ENCODE measurements at regions not wholly inside any gene's neighbourhood (a gene's known extent, or its start where the extent isn't known, plus 50 kb on each side); places are given as distances from the start of the nearest gene placed in this dataset.
"Not testable (repeated sequence)": the region's sequence is repeated elsewhere in the genome, so short reads cannot be mapped to it uniquely, and the experiment has no call there.

DNA sequence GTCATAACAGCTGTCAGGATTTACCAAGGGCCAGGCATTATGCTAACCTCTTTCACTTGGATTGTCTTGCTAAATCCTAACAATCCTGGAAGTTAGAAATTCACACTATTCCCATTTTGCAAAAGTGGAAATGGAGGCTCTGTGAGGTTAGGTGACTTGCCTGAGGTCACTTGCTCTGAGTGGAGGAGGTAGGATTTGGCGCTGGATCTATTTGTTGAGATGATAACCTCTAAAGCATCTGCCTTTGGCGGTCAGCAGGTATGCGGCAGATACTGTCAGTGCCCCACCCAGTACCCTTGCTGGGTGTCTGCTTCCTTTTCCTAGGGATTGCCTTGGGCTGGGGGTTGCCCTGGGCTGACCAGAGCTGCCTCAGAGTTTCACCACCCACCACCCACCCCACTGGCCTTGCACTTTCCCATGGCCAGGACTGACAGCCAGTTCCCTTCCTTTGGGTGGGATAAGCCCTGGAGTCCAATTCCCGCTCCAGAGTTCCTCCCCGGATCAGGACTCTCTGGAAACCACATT is 164.8 kb upstream of the MSX2 start:
- Histone ChIP-seq H3K9me3 (ENCODE audit: control insufficient read depth, low read length) (no peaks in the 10 kb centered on the region), H3K4me1 (ENCODE audit: control insufficient read depth, insufficient read depth, low read length) (no peaks in the 10 kb centered on the region), H3K36me3 (ENCODE audit: control insufficient read depth, insufficient read depth, low read length) (no peaks in the 10 kb centered on the region), H3K4me3 (ENCODE audit: low read length) (no peak overlapping the region), H3K27ac (ENCODE audit: low read depth, low read length) (no peak overlapping the region), H3K9ac (ENCODE audit: extremely low read depth, low read length, poor library complexity, severe bottlenecking) (no peak overlapping the region), H3K27me3 (ENCODE audit: control insufficient read depth, insufficient read depth, low read length, poor library complexity, severe bottlenecking) (peaks cover 5% of the 10 kb centered on the region)
- H3K27ac Mint-ChIP-seq, result no peak overlapping the region
- DNase-seq, result no peak
- 90 to 100% methylated on average over 4 to 5 of the region's 5 CpGs for WGBS, 2 experiments (ENCODE audit: insufficient coverage in 1 of 2, insufficient read length in 1 of 2)
- TF ChIP-seq, protein P1, sequence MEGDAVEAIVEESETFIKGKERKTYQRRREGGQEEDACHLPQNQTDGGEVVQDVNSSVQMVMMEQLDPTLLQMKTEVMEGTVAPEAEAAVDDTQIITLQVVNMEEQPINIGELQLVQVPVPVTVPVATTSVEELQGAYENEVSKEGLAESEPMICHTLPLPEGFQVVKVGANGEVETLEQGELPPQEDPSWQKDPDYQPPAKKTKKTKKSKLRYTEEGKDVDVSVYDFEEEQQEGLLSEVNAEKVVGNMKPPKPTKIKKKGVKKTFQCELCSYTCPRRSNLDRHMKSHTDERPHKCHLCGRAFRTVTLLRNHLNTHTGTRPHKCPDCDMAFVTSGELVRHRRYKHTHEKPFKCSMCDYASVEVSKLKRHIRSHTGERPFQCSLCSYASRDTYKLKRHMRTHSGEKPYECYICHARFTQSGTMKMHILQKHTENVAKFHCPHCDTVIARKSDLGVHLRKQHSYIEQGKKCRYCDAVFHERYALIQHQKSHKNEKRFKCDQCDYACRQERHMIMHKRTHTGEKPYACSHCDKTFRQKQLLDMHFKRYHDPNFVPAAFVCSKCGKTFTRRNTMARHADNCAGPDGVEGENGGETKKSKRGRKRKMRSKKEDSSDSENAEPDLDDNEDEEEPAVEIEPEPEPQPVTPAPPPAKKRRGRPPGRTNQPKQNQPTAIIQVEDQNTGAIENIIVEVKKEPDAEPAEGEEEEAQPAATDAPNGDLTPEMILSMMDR (conservative IDR thresholded peaks at IDR 0.05), result no peak
- no peak overlapping the region for H3K4me3 Mint-ChIP-seq
- peaks cover 3% of the 10 kb centered on the region for H3K9me3 Mint-ChIP-seq
- H3K27me3 Mint-ChIP-seq (ENCODE audit: insufficient read depth), result peaks cover 23% of the 10 kb centered on the region
- peaks cover 6% of the 10 kb centered on the region for H3K4me1 Mint-ChIP-seq
- no peaks in the 10 kb centered on the region for H3K36me3 Mint-ChIP-seq (ENCODE audit: low read depth)

DNA sequence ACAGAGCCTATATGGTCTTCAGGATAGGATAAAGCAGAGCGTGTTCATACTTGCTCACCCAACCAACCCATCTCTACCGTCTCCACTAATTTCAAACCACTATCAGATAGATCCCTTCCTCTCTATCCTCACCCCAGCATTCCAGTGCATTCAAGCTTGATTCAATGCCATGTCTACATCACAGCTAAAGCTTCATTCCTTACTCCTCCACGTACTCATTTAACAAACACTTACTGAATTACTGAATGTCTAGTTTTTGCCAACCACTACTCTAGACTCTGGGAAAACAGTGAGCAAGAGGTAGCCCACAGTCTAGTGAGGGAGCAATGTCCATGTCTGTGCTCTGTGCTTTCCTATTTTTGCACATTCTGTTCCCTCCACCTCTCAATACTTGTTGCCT is 163.5 kb upstream of the MSX2 start:
- 94 to 100% methylated on average over 1 to 3 of the region's 3 CpGs for WGBS, 2 experiments (ENCODE audit: insufficient coverage in 1 of 2, insufficient read length in 1 of 2)
- no peaks in the 10 kb centered on the region for H3K36me3 Mint-ChIP-seq (ENCODE audit: low read depth)
- Histone ChIP-seq H3K36me3 (ENCODE audit: control insufficient read depth, insufficient read depth, low read length) (no peaks in the 10 kb centered on the region), H3K27ac (ENCODE audit: low read depth, low read length) (no peak overlapping the region), H3K4me1 (ENCODE audit: control insufficient read depth, insufficient read depth, low read length) (no peaks in the 10 kb centered on the region), H3K27me3 (ENCODE audit: control insufficient read depth, insufficient read depth, low read length, poor library complexity, severe bottlenecking) (peaks cover 5% of the 10 kb centered on the region), H3K4me3 (ENCODE audit: low read length) (no peak overlapping the region), H3K9me3 (ENCODE audit: control insufficient read depth, low read length) (no peaks in the 10 kb centered on the region), H3K9ac (ENCODE audit: extremely low read depth, low read length, poor library complexity, severe bottlenecking) (no peak overlapping the region)
- no peak overlapping the region for H3K27ac Mint-ChIP-seq
- DNase-seq, result no peak
- peaks cover 3% of the 10 kb centered on the region for H3K9me3 Mint-ChIP-seq
- TF ChIP-seq, protein P1 (conservative IDR thresholded peaks at IDR 0.05), result no peak
- H3K4me3 Mint-ChIP-seq, result no peak overlapping the region
- peaks cover 24% of the 10 kb centered on the region for H3K27me3 Mint-ChIP-seq (ENCODE audit: insufficient read depth)
- H3K4me1 Mint-ChIP-seq, result peaks cover 6% of the 10 kb centered on the region

DNA sequence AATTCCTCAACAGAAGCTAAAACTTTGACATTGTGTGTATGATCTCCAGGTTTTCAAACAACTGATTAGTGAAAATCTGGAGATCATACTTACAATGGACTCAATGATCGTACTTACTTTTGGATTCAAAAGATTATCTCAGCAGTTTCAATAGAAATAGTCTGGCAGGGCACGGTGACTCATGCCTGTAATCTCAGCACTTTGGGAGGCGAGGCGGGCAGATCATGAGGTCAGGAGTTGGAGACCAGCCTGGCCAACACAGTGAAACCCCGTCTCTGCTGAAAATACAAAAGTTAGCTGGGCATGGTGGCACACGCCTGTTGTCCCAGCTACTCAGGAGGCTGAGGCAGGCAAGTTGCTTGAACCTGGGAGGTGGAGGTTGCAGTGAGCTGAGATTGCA is 161.3 kb upstream of the MSX2 start:
- H3K9me3 ChIP-seq (ENCODE audit: control insufficient read depth, low read length); DNase-seq; H3K27ac Mint-ChIP-seq; H3K27ac ChIP-seq (ENCODE audit: low read depth, low read length); H3K36me3 Mint-ChIP-seq (ENCODE audit: low read depth); H3K9me3 Mint-ChIP-seq; H3K4me3 ChIP-seq (ENCODE audit: low read length); H3K9ac ChIP-seq (ENCODE audit: extremely low read depth, low read length, poor library complexity, severe bottlenecking); H3K4me1 ChIP-seq (ENCODE audit: control insufficient read depth, insufficient read depth, low read length); H3K4me1 Mint-ChIP-seq; H3K4me3 Mint-ChIP-seq; H3K36me3 ChIP-seq (ENCODE audit: control insufficient read depth, insufficient read depth, low read length); H3K27me3 ChIP-seq (ENCODE audit: control insufficient read depth, insufficient read depth, low read length, poor library complexity, severe bottlenecking): not testable (repeated sequence)
- 85% methylated on average over 6 of the region's 6 CpGs for WGBS, 2 experiments (ENCODE audit: insufficient coverage in 1 of 2, insufficient read length in 1 of 2)
- peaks cover 22% of the 10 kb centered on the region for H3K27me3 Mint-ChIP-seq (ENCODE audit: insufficient read depth)

DNA sequence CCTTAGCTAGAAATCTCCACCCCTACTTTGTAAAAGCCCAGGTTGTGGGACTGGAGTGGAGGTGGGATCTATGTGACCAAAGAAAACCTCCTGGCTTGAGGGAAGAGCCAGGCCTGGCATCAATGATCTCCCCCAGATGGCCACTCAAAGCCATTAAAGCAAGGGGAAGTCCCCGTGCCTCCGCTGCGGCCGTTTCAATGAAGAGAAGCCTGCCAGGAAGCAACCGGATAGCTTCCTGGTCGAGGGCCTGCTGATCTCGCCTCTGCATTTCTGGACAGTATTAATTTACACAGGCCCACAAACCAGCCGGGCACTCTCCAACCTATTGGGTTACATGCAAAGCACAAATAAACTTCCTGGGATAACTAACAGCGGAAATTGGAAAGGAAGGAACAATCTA is 160.5 kb upstream of the MSX2 start:
- Mint-ChIP-seq H3K27ac (no peak overlapping the region), H3K4me1 (peaks cover 6% of the 10 kb centered on the region), H3K36me3 (ENCODE audit: low read depth) (no peaks in the 10 kb centered on the region), H3K9me3 (no peaks in the 10 kb centered on the region), H3K27me3 (ENCODE audit: insufficient read depth) (peaks cover 22% of the 10 kb centered on the region), H3K4me3 (no peak overlapping the region)
- H3K9ac ChIP-seq (ENCODE audit: extremely low read depth, low read length, poor library complexity, severe bottlenecking), result no peak overlapping the region
- WGBS, 2 experiments (ENCODE audit: insufficient coverage in 1 of 2, insufficient read length in 1 of 2), result 90% methylated on average over 9 of the region's 9 CpGs; no CpG with 5 or more reads in 1 of the 2 experiments
- H3K27ac ChIP-seq (ENCODE audit: low read depth, low read length), result no peak overlapping the region
- no peaks in the 10 kb centered on the region for H3K9me3 ChIP-seq (ENCODE audit: control insufficient read depth, low read length)
- no peak overlapping the region for H3K4me3 ChIP-seq (ENCODE audit: low read length)
- TF ChIP-seq, protein P1 (conservative IDR thresholded peaks at IDR 0.05), result no peak
- no peak for DNase-seq
- no peaks in the 10 kb centered on the region for H3K4me1 ChIP-seq (ENCODE audit: control insufficient read depth, insufficient read depth, low read length)
- H3K27me3 ChIP-seq (ENCODE audit: control insufficient read depth, insufficient read depth, low read length, poor library complexity, severe bottlenecking), result peaks cover 5% of the 10 kb centered on the region
- no peaks in the 10 kb centered on the region for H3K36me3 ChIP-seq (ENCODE audit: control insufficient read depth, insufficient read depth, low read length)

Measured in endodermal cell (in vitro differentiated cells).